GM12892 (cell line): ENCODE measurements at regions not wholly inside any gene's neighbourhood (a gene's known extent, or its start where the extent isn't known, plus 50 kb on each side); places are given as distances from the start of the nearest gene placed in this dataset.

Experiments
- POLR2A ChIP-seq: IDR thresholded peaks from 2 replicates; pipeline ENCODE4 v1.6.1; 2011; ENCODE audit warnings: low read depth, low read length, control low read depth
- POLR2AphosphoS5 ChIP-seq: IDR thresholded peaks from 2 replicates; pipeline ENCODE4 v1.6.1; 2011; ENCODE audit warnings: low read depth, low read length, control low read depth
- TAF1 ChIP-seq: IDR thresholded peaks from 2 replicates; pipeline ENCODE4 v1.6.1; 2011; ENCODE audit warnings: low read depth, mild to moderate bottlenecking, control low read depth, low read length, borderline replicate concordance

DNA sequence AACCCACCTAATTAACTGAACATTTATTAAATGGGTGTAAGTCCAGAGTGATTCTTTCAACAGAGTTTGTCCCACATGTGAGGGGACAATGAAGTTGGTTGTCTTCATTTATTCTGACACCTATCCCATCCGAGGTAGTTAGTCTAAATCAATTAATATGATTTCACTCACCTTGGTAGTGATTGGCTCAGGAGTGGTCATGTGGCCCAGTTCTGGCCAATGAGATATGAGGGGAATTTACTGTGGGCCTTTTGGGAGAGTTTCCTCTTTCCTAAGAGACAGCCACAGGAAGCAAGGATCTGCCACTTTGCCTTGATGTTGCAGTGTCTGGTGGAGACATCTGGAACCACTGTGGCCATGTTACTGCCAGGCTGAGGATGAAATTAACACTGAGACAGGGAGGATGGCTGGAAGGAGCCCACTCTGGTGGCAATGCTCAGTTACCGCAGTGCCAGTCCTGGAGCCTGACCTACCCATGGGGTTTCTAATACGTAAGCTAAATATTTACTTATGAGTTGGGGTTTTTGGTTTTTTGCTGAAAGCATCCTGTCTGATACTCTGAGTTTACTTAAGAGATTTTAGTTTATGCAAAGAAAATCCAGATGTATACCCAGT is 118.6 kb downstream of the FGF18 start:
- no peak for TF ChIP-seq POLR2A
- no peak for TF ChIP-seq POLR2AphosphoS5
- no peak for TF ChIP-seq TAF1
